ENCODE measurements at regions not wholly inside any gene's neighbourhood (a gene's known extent, or its start where the extent isn't known, plus 50 kb on each side); places are given as distances from the start of the nearest gene placed in this dataset.

DNA sequence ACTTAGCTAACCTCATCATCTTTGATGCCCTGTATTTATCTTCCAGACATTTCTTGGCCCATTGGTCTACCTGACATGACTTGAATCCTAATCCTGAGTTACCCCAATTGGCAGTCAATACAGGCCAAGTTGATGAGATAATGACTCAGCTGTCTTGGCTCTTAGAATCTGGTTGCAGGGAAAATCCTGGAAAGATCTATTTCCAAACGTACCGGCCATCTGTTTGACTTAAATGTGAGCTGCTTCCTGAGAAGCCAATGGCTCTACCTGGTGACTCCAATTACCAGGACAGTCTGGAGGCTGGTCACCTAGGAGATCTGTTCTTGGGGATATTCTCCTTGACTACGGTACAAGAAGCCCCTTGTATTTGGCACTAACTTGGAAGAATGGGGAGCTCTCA lies 475.2 kb upstream of the BRINP1 start:
- TF ChIP-seq, protein P1, sequence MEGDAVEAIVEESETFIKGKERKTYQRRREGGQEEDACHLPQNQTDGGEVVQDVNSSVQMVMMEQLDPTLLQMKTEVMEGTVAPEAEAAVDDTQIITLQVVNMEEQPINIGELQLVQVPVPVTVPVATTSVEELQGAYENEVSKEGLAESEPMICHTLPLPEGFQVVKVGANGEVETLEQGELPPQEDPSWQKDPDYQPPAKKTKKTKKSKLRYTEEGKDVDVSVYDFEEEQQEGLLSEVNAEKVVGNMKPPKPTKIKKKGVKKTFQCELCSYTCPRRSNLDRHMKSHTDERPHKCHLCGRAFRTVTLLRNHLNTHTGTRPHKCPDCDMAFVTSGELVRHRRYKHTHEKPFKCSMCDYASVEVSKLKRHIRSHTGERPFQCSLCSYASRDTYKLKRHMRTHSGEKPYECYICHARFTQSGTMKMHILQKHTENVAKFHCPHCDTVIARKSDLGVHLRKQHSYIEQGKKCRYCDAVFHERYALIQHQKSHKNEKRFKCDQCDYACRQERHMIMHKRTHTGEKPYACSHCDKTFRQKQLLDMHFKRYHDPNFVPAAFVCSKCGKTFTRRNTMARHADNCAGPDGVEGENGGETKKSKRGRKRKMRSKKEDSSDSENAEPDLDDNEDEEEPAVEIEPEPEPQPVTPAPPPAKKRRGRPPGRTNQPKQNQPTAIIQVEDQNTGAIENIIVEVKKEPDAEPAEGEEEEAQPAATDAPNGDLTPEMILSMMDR (IDR thresholded peaks at IDR 0.05): no peak
- no peak for TF ChIP-seq POLR2A (IDR thresholded peaks at IDR 0.05)
